Right lobe of liver (tissue), 6 donors: ENCODE measurements at regions not wholly inside any gene's neighbourhood (a gene's known extent, or its start where the extent isn't known, plus 50 kb on each side); places are given as distances from the start of the nearest gene placed in this dataset.

Experiments used
- ATAC-seq, 4 donors: fragments of 200-7000 bp; cut with Tn5 transposase; one replicate each; pipeline ENCODE4 v1.9.1; 2020; ENCODE audit warnings: mild to moderate bottlenecking in 4 of 4, moderate library complexity in 4 of 4
- DNase-seq, 3 donors: peaks; one replicate each; pipeline ENCODE4 v3.0.0-alpha.2; 2020
- H3K27ac ChIP-seq, 3 donors: fragments of 200-600 bp; one replicate each; pipeline ENCODE4 v1.8.0; 2022
- H3K27me3 ChIP-seq, 2 donors: fragments of 200-600 bp; one replicate each; pipeline ENCODE4 v1.8.0; 2022
- H3K36me3 ChIP-seq, 4 donors: fragments of 200-600 bp; sonication (generic) in 1 of 4; one replicate each; pipeline versions ENCODE4 v1.5.1 to v1.8.0; 2017 to 2022; ENCODE audit warnings: control low read depth in 1 of 4
- H3K4me1 ChIP-seq, 4 donors: fragments of 200-600 bp; sonication (generic) in 1 of 4; one replicate each; pipeline versions ENCODE4 v1.5.1 to v1.8.0; 2017 to 2022; ENCODE audit warnings: control low read depth in 1 of 4
- H3K4me3 ChIP-seq, 3 donors: fragments of 200-600 bp; one replicate each; pipeline ENCODE4 v1.8.0; 2022
- H3K9me3 ChIP-seq, 4 donors: fragments of 200-600 bp; sonication (generic) in 1 of 4; one replicate each; pipeline versions ENCODE4 v1.5.1 to v1.8.0; 2017 to 2022; ENCODE audit warnings: control low read depth in 1 of 4
- POLR2A ChIP-seq: fragments of 450-650 bp; IDR thresholded peaks from one replicate; pipeline ENCODE4 v1.6.1; 2017; ENCODE audit warnings: antibody characterized with exemption, mild to moderate bottlenecking
- WGBS: methylation state at CpG from one replicate; pipeline ENCODE4 v1.1.6; 2018; ENCODE audit warnings: low coverage, low lambda C conversion rate; ENCODE audit not compliant: insufficient coverage; ENCODE audit errors: missing lambda C conversion rate; 5-methylcytosine and 5-hydroxymethylcytosine counted together
- intact Hi-C, 2 donors: fragments of 100-400 bp; cut with DNase I; formaldehyde crosslinking; loops; one replicate each; pipeline versions ENCODE4 v1.11.2 to v1.14.1; 2022
- TF ChIP-seq, protein P1 (sequence below), 4 donors: fragments of 200-600 bp in 3 of 4; fragments of 450-650 bp in 1 of 4; IDR thresholded peaks; one replicate each; pipeline versions ENCODE4 v1.5.1 to v1.8.0; 2016 to 2022; ENCODE audit warnings: antibody characterized with exemption in 4 of 4, mild to moderate bottlenecking in 2 of 4
- donor health status: DM: no; HTN: yes; CAD: no.
- donor health status: DM: no; HTN: no; CAD: no.
- donor health status: DM: no; HTN: no; CAD: no.
- donor health status: DM: no; HTN: yes; CAD: no.
- donor health status: DM: no; HTN: yes; CAD: no.

GRCh38 chr3:110343945-110344344, 727.7 kb upstream of the NECTIN3 start:
- H3K4me1 ChIP-seq, result no peaks in the 10 kb centered on the region
- DNase-seq (no peak), ATAC-seq (peak in 1 of 4 donors; percentile 59)
- intact Hi-C loops, result no loop called here
- no peaks in the 10 kb centered on the region for H3K36me3 ChIP-seq
- no peak overlapping the region for H3K4me3 ChIP-seq
- WGBS, result 100% methylated on average over 1 of the region's 1 CpG
- no peak for TF ChIP-seq POLR2A
- TF ChIP-seq, protein P1, sequence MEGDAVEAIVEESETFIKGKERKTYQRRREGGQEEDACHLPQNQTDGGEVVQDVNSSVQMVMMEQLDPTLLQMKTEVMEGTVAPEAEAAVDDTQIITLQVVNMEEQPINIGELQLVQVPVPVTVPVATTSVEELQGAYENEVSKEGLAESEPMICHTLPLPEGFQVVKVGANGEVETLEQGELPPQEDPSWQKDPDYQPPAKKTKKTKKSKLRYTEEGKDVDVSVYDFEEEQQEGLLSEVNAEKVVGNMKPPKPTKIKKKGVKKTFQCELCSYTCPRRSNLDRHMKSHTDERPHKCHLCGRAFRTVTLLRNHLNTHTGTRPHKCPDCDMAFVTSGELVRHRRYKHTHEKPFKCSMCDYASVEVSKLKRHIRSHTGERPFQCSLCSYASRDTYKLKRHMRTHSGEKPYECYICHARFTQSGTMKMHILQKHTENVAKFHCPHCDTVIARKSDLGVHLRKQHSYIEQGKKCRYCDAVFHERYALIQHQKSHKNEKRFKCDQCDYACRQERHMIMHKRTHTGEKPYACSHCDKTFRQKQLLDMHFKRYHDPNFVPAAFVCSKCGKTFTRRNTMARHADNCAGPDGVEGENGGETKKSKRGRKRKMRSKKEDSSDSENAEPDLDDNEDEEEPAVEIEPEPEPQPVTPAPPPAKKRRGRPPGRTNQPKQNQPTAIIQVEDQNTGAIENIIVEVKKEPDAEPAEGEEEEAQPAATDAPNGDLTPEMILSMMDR (IDR thresholded peaks at IDR 0.05), result no peak
- H3K27me3 ChIP-seq, result no peaks in the 10 kb centered on the region
- no peaks in the 10 kb centered on the region for H3K9me3 ChIP-seq
- no peak overlapping the region for H3K27ac ChIP-seq

- Histone ChIP-seq H3K9me3 (no peaks in the 10 kb centered on the region), H3K4me1 (no peaks in the 10 kb centered on the region), H3K4me3 (no peak overlapping the region), H3K27me3 (no peaks in the 10 kb centered on the region), H3K36me3 (no peaks in the 10 kb centered on the region), H3K27ac (peak overlapping the region in 1 of 3 donors; percentile 34)
- ATAC-seq, result peak in 2 of 4 donors; percentile 10
- no peak for DNase-seq
- intact Hi-C loops, result no loop called here
- TF ChIP-seq POLR2A, result no peak
Observed at GRCh38 chr3:110344487-110344886, 727.1 kb upstream of the NECTIN3 start.

DNA sequence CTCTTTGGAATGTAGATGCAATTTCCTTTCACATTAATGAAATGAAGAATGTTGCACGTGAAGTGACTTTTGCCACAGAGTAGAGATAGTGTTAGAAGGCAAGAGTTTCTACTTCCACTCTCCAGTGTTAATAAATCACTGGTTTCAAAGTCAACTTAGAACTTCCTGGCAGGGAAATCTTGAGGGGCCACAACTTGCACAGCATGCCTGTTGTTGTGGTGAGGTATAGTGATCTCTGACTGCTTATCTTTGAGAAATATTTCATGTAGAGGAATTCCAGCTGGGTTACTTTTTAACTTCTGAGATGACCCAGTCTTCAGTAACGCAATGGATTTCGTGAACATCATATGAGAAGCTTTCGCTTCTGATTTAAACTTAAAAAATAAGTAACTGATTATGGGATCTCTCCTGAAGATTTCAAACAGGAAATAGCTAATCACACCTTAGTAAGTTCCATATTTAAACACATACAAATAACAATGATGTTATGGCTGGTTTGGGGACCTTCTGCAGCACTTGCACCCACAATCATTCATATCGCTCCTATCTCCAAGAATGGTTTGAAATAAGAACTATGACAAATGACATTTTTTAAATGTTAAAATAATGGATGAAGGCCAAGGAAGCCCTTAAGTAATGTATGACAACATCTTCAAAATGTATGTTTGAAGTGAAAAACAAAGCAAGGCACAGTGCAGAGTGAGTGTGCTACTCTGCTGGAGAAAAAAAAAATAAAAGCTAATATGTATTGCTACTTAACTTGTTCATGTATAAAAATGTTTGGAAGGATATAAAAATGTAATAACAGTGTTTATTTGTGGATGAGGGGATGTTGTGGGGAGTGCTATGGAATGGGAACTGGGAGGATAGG, 726.5 kb upstream of the NECTIN3 start:
- intact Hi-C loops, result no loop called here
- no peak for DNase-seq
- Histone ChIP-seq H3K9me3 (no peaks in the 10 kb centered on the region), H3K27ac (peak overlapping the region in 2 of 3 donors; percentile 34 to 39), H3K36me3 (no peaks in the 10 kb centered on the region), H3K4me1 (no peaks in the 10 kb centered on the region), H3K4me3 (peak overlapping the region; percentile 12 to 36 (median 30)), H3K27me3 (no peaks in the 10 kb centered on the region)
- TF ChIP-seq POLR2A, result no peak
- TF ChIP-seq, protein P1 (IDR thresholded peaks at IDR 0.05), result no peak
- WGBS, result 20% methylated on average over 5 of the region's 5 CpGs
- peak; percentile 77 to 93 (median 88) for ATAC-seq

GRCh38 chr3:110349295-110349694, 722.3 kb upstream of the NECTIN3 start:
- TF ChIP-seq, protein P1 (IDR thresholded peaks at IDR 0.05), result no peak
- TF ChIP-seq POLR2A, result no peak
- intact Hi-C loops, result no loop called here
- Histone ChIP-seq H3K4me1 (no peaks in the 10 kb centered on the region), H3K27me3 (no peaks in the 10 kb centered on the region), H3K36me3 (no peaks in the 10 kb centered on the region), H3K4me3 (no peak overlapping the region), H3K9me3 (no peaks in the 10 kb centered on the region), H3K27ac (no peak overlapping the region)
- DNase-seq (no peak), ATAC-seq (peak; percentile 47 to 76 (median 56))
- WGBS, result 24% methylated on average over 2 of the region's 2 CpGs

- intact Hi-C loops, result no loop called here
- Histone ChIP-seq H3K4me1 (no peaks in the 10 kb centered on the region), H3K27ac (no peak overlapping the region), H3K36me3 (no peaks in the 10 kb centered on the region), H3K9me3 (no peaks in the 10 kb centered on the region), H3K27me3 (no peaks in the 10 kb centered on the region), H3K4me3 (no peak overlapping the region)
- WGBS, result 83% methylated on average over 2 of the region's 2 CpGs
- DNase-seq (no peak), ATAC-seq (no peak)
- TF ChIP-seq, protein P1 (IDR thresholded peaks at IDR 0.05), result no peak
- TF ChIP-seq POLR2A, result no peak
Observed at GRCh38 chr3:110352841-110353604, 718.6 kb upstream of the NECTIN3 start.
